ENCODE measurements at regions not wholly inside any gene's neighbourhood (a gene's known extent, or its start where the extent isn't known, plus 50 kb on each side); places are given as distances from the start of the nearest gene placed in this dataset. TPM values are rescaled to one million over a fixed set of nuclear protein-coding genes. Genes with fewer than 3 reads are reported as not detected.
"Not testable (repeated sequence)": the region's sequence is repeated elsewhere in the genome, so short reads cannot be mapped to it uniquely, and the experiment has no call there.

- not testable (repeated sequence) for H3K27ac Mint-ChIP-seq; ATAC-seq; H3K9me3 Mint-ChIP-seq; H3K4me3 ChIP-seq; H3F3A ChIP-seq (replicated peaks; ENCODE audit: low read depth); H4K20me1 ChIP-seq (replicated peaks; ENCODE audit: insufficient read depth); H3K4me1 ChIP-seq (ENCODE audit: insufficient read depth); H3K4me3 Mint-ChIP-seq; H3K9me2 ChIP-seq (ENCODE audit: insufficient read depth); DNase-seq (ENCODE audit: low spot score); H3K79me2 ChIP-seq (replicated peaks; ENCODE audit: insufficient read depth); H3K4me2 ChIP-seq; H3K27ac ChIP-seq (ENCODE audit: low read depth); H3K36me3 ChIP-seq (ENCODE audit: insufficient read depth); H2AFZ ChIP-seq; H3K27me3 ChIP-seq (ENCODE audit: insufficient read depth); H3K4me1 Mint-ChIP-seq; H3K36me3 Mint-ChIP-seq (ENCODE audit: low read depth); H3K27me3 Mint-ChIP-seq (ENCODE audit: insufficient read depth, low read depth, poor library complexity)
Measured at GRCh38 chr15:101977281-101977680, 165.3 kb downstream of the OR4F15 start.

- not testable (repeated sequence) for H3K4me3 Mint-ChIP-seq; H3K27ac Mint-ChIP-seq; H3K36me3 Mint-ChIP-seq (ENCODE audit: low read depth); H3K27ac ChIP-seq (ENCODE audit: low read depth); H3K36me3 ChIP-seq (ENCODE audit: insufficient read depth); H3K4me3 ChIP-seq; H3K79me2 ChIP-seq (replicated peaks; ENCODE audit: insufficient read depth); H3K4me1 ChIP-seq (ENCODE audit: insufficient read depth); H3K9me2 ChIP-seq (ENCODE audit: insufficient read depth); ATAC-seq; H3F3A ChIP-seq (replicated peaks; ENCODE audit: low read depth); H3K27me3 ChIP-seq (ENCODE audit: insufficient read depth); H4K20me1 ChIP-seq (replicated peaks; ENCODE audit: insufficient read depth); H3K4me1 Mint-ChIP-seq; H2AFZ ChIP-seq; H3K4me2 ChIP-seq; H3K27me3 Mint-ChIP-seq (ENCODE audit: insufficient read depth, low read depth, poor library complexity); H3K9me3 Mint-ChIP-seq
- DNase-seq (ENCODE audit: low spot score): peak; percentile 27
Measured at GRCh38 chr15:101980206-101980910, 168.4 kb downstream of the OR4F15 start.

Small RNAs in the stretch of these regions (microRNA-seq; reads per million reads assigned to microRNA genes)
- not detected for gene MIR1302-10
- not detected for gene MIR6859-3

Small RNAs in the stretch of these regions (small RNA-seq; reads per million reads assigned to genes)
- not detected for gene AC140725.2 (ENCODE audit: low replicate concordance)
- not detected for gene MIR6859-3 (ENCODE audit: low replicate concordance)

All from GM23338 (cell line).